ENCODE measurements at regions not wholly inside any gene's neighbourhood (a gene's known extent, or its start where the extent isn't known, plus 50 kb on each side); places are given as distances from the start of the nearest gene placed in this dataset.

DNA sequence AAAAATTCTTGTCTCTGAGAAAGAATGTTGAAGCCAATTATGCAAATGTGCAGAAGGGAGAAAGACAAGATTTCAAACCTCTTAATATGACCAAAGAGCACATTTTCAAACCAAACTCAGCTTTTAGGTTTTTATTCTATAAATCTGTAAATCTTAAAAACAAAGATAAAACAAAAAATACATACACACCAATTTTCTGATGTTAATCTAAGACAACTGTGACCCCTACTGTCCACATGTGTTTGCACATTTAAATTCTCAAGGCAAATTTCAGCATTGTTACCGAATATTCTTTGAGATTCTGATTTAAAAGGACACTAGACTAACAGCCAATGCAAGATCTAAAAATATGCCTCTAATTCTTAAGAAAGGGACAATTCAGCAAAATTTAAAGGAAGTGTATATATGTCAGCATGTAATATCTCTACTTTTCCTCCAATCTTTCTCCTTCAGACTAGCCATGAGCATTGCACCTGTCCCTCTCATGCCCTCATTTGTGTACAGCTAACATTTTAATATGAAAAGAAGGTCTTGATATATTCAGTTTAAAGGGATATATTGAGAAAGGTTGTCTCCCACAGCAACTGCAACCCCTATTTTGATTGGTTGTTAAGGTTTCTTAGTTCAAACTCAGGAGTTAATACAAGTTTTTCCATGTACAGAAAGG is 417.9 kb downstream of the IPMK start:
- Histone ChIP-seq H3K4me3 (no peak overlapping the region), H3K27ac (no peak overlapping the region), H3K36me3 (no peaks in the 10 kb centered on the region), H3K27me3 (no peaks in the 10 kb centered on the region), H3K4me1 (no peaks in the 10 kb centered on the region), H3K9me3 (no peaks in the 10 kb centered on the region)
- TF ChIP-seq EP300 (IDR thresholded peaks at IDR 0.05) (no peak), POLR2AphosphoS5 (IDR thresholded peaks at IDR 0.05) (no peak), POLR2A (IDR thresholded peaks at IDR 0.05) (no peak)
- TF ChIP-seq, protein P1, sequence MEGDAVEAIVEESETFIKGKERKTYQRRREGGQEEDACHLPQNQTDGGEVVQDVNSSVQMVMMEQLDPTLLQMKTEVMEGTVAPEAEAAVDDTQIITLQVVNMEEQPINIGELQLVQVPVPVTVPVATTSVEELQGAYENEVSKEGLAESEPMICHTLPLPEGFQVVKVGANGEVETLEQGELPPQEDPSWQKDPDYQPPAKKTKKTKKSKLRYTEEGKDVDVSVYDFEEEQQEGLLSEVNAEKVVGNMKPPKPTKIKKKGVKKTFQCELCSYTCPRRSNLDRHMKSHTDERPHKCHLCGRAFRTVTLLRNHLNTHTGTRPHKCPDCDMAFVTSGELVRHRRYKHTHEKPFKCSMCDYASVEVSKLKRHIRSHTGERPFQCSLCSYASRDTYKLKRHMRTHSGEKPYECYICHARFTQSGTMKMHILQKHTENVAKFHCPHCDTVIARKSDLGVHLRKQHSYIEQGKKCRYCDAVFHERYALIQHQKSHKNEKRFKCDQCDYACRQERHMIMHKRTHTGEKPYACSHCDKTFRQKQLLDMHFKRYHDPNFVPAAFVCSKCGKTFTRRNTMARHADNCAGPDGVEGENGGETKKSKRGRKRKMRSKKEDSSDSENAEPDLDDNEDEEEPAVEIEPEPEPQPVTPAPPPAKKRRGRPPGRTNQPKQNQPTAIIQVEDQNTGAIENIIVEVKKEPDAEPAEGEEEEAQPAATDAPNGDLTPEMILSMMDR (IDR thresholded peaks at IDR 0.05), result no peak
- 18 to 57% methylated on average over 1 of the region's 1 CpG for WGBS, 2 donors
- no peak for DNase-seq
- intact Hi-C loops (cut with DNase I), result no loop called here

DNA sequence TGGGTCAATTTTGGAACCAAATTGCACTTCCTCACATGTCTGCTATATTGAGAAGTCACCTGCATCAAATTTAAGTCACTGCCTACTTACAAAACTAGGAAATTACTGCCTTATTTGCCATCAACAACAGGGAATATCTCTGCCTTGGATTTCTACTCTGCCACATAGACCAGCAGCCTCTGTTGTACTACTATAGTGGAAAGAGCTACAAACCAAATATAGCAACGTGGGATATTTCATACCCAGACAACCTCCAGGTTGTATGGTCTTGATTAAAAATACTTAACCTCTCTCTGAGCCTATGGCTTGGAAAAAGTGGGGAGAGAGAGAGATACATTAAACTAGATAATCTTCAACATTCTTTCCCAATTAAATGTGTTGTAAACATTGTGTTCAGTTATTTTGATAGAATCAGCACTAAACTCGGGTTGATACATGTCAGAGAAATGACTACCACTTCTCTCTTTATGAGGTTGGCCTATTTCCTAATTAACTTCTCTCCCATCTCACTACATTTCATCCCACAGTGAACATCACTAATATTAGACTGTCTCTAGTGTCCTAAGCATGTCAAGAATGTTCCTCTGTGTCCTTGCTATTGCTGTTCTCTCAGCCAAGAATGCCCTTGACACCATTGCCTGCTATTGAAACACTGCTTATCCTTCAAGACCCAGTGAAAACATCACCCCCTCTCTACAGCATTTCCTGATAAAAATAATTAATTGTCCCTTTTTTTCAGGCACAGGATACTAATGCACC is 421.2 kb downstream of the IPMK start:
- Histone ChIP-seq H3K36me3 (no peaks in the 10 kb centered on the region), H3K4me3 (no peak overlapping the region), H3K27ac (no peak overlapping the region), H3K4me1 (no peaks in the 10 kb centered on the region), H3K9me3 (peaks cover 0 to 2% (median 0%) of the 10 kb centered on the region in 4 donors), H3K27me3 (no peaks in the 10 kb centered on the region)
- 70 to 78% methylated on average over 2 of the region's 2 CpGs for WGBS, 2 donors
- DNase-seq, result no peak
- intact Hi-C loops (cut with DNase I), result no loop called here
- TF ChIP-seq, protein P1 (IDR thresholded peaks at IDR 0.05), result no peak
- TF ChIP-seq EP300 (IDR thresholded peaks at IDR 0.05) (no peak), POLR2AphosphoS5 (IDR thresholded peaks at IDR 0.05) (no peak), POLR2A (IDR thresholded peaks at IDR 0.05) (no peak)

DNA sequence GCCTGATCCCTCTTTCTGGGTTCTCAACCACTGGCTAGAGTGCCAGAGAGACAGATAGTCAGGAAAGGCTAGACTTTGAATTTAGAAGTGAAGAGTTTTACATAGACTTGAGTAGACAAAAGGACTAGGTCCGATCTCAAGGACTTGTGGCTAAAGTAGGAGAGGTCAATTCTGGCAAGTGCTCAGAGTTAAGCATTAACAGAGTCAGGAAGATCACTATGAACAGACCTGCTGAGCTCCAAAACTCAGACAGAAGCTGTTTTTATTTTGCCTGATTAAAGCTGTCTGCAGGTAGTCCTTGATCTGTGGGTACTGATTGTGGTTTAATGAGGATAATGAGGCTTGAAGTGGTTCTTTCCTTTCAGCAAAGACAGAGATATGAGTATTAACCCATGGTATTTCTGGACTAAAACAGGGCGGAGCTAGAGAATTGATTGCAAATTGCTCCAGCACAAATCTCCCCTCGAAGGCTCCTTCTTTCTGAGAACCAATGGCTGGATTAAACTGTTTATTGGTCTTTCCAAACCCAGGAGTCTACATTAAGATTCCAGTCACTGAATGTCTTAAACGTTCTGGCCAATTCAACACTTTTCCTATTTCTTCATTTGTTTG is 423.2 kb downstream of the IPMK start:
- whole genome bisulfite sequencing, 2 donors, result 38 to 62% methylated on average over 4 of the region's 4 CpGs

DNA sequence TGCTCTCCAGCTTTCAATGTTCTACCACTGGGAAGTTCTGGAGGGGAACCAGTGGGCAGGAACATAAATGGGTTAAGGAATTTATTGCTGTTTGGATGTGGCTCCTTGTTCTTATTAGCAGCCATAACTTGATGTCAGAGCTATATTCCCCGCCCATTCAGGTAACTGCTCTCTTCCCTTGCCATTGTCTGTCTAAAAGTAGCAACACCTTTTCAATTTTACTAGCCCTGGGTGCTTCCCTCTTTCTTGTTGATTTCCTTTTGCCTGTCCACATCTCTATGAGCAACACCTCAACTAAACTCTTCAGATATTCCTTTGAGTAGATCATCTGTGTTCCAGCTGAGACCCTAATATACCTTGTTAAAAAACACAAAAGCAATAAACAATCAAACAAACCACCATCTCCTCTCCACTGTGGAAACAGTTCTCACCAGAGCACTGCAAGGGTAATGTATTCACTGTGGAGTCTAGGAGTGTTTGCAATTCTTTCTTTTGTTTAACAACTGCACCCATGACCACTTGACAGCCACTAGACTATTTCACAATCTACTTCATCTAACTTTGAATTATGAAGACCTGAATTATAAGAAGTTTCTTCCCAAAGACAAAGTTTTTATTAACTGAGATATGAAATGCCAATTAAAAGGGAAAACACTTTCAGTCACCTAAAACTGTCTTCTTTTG is 436.7 kb downstream of the IPMK start:
- no peaks in the 10 kb centered on the region for H3K27me3 ChIP-seq
- TF ChIP-seq POLR2AphosphoS5 (IDR thresholded peaks at IDR 0.05) (no peak), EP300 (IDR thresholded peaks at IDR 0.05) (no peak), POLR2A (IDR thresholded peaks at IDR 0.05) (no peak)
- TF ChIP-seq, protein P1 (IDR thresholded peaks at IDR 0.05), result no peak
- 42 to 73% methylated on average over 1 of the region's 1 CpG for WGBS, 2 donors
- intact Hi-C loops (cut with DNase I), result no loop called here
- DNase-seq, result no peak
- no peaks in the 10 kb centered on the region for H3K9me3 ChIP-seq
- no peaks in the 10 kb centered on the region for H3K36me3 ChIP-seq
- no peaks in the 10 kb centered on the region for H3K4me1 ChIP-seq
- no peak overlapping the region for H3K4me3 ChIP-seq
- no peak overlapping the region for H3K27ac ChIP-seq

More for the DNA sequence above, 423.2 kb downstream of the IPMK start:
- Histone ChIP-seq H3K9me3 (peaks cover 0 to 3% (median 0%) of the 10 kb centered on the region in 4 donors), H3K36me3 (no peaks in the 10 kb centered on the region), H3K27ac (no peak overlapping the region), H3K4me1 (no peaks in the 10 kb centered on the region), H3K4me3 (no peak overlapping the region), H3K27me3 (no peaks in the 10 kb centered on the region)
- intact Hi-C loops (cut with DNase I), result no loop called here
- TF ChIP-seq POLR2A (IDR thresholded peaks at IDR 0.05), result no peak
- TF ChIP-seq EP300 (IDR thresholded peaks at IDR 0.05), result no peak
- TF ChIP-seq, protein P1 (IDR thresholded peaks at IDR 0.05), result no peak
- no peak for TF ChIP-seq POLR2AphosphoS5 (IDR thresholded peaks at IDR 0.05)
- DNase-seq, result no peak

Measured in sigmoid colon (tissue), 6 donors.